GM18867 (cell line): ENCODE measurements at regions not wholly inside any gene's neighbourhood (a gene's known extent, or its start where the extent isn't known, plus 50 kb on each side); places are given as distances from the start of the nearest gene placed in this dataset.
A peak's percentile ranks its signal among the peaks of the same experiment; 100 is the strongest.

ENCODE experiments used
- ATAC-seq: cut with Tn5 transposase; IDR thresholded peaks from one replicate; pipeline ENCODE4 v1.9.1; 2021; ENCODE audit warnings: mild to moderate bottlenecking, moderate library complexity; ENCODE audit not compliant: unreplicated experiment

DNA sequence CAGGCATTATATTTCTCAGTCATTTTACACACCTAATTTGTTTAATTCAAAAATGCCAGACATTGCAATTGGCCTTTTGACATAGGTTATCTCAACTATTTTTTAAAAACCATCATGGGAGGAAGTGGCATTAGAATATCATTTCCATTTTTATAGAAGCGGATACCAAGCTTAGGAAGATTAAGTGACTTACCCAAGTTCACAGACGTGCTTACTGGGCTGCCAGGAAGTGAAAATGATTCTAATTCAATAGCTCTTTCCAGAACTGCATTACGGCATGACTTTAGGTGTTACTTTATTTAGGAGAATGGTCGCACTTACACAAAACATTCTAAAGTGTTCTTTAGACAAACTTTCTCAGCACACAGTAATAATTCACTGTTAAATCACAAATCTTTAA lies 231.9 kb downstream of the KLF12 start:
- no peak for ATAC-seq

DNA sequence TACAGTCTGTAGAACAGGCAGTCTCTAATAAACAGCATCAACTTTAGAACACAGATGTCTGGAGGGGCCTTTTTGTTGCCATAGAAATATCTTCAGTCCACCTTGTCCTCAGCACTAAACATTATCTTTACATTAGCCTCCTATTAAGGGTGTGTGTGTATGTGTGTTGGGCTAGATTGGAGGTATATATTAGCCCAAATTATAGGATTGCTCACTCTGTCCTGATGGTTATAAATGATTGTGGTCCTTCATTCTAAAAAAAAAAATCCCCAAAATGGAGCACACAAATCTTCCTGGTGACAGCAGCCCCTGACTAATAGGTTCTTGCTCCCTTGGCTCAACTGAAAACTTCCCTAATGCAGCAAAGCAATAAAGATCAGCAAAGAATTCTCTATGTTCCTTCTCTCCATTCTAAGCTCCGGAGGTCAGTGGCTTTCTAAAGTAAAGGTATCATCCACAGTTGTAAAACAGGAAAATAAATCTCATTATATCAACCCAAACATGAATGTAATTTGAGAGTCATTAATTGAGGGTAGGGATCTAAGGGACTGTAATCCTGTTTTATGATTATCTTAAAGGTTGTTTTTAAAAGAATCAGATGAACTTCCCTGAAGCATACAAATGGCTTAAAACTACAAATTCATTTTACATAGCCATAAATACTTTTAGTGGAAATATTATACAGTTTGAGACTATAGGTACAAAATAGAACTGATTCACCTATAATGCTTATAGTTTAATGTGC lies 232.7 kb downstream of the KLF12 start:
- ATAC-seq = no peak

- no peak for ATAC-seq
Observed at GRCh38 chr13:73900591-73900990, 233.6 kb downstream of the KLF12 start.

- no peak for ATAC-seq
Observed at GRCh38 chr13:73898899-73899298, 235.3 kb downstream of the KLF12 start.

GRCh38 chr13:73898276-73898675 lies 235.9 kb downstream of the KLF12 start:
- no peak for ATAC-seq

DNA sequence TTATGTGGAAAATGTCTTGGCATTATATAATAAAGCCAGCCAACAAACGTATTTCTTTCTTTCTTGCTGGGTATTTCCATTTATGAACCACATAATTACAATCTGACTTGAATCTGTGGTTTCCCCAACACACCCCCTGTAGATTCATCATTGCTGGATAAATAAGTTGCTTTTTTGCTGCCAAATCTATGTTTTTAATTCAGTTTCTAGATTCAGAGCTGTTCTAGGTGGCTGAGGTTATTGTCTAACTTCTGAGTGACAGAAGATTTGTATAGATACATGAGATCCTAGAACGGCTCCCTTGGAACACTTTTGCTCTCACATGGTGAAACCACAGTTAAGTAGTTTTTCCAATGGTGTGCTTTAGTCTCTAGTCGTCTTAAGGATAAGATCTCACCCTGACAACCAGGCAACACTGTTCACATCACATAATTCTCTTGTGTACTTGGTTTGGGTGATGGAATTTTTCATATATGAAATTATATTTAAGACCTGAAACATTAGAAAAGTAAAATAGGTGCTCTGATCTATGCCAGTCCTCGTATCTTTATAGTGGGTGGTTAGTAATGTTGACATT lies 239.1 kb downstream of the KLF12 start:
- no peak for ATAC-seq

DNA sequence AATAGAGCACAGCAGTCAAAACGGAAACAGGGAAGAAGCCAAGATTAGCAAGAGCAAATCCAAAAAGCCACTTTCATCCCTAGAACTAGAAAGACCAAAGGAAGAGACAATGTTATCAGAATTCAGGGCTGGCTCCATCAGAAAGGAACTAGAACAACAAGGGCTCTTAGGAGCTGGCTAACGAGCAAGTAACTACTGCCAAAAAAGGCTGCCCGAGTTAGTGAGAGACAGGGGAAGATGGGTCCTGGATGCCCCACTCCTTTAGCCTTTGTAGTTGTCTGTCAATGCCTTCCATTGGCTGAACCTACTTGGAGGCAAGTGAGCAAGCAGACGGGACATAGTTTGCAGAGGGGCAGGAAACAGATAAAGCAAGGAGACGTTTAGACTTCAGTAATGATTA lies 240.4 kb downstream of the KLF12 start:
- ATAC-seq = no peak

DNA sequence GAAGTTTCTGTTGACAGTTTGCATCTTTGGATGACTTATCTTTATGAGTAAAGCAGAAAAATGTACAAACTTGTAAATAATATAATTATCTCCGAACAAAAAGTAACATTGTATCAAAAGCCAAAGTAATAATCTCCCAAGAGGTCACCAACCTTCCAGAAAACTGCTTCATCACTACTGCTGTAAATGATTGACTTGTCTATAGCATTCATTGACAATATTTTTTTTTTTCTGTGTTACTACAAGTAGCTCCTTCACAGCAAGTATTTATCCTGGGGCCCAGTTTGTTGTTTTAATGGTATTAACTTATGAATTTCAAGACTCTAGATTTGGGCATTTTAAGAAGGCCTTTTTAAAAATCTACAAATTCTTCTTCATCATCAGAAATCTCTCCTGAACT lies 242.4 kb downstream of the KLF12 start:
- no peak for ATAC-seq

DNA sequence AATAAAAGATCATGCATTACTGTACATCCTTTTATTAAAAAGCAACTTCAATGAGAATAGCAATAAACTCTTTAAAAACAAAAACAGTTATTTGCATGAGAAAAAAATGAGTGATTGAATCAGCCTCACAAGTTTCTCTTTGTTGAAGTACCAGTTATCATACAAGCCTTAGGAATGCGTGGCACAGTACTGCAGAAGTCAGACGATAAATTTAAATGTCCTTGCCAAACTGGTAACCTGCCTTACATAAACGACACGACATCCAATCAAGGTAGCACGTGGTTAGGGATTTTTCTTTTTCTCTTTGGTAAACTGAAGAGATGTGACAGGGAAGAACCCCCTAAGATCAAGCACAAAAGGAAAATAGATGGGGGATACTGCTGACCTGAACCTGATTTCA lies 251.0 kb downstream of the KLF12 start:
- no peak for ATAC-seq

DNA sequence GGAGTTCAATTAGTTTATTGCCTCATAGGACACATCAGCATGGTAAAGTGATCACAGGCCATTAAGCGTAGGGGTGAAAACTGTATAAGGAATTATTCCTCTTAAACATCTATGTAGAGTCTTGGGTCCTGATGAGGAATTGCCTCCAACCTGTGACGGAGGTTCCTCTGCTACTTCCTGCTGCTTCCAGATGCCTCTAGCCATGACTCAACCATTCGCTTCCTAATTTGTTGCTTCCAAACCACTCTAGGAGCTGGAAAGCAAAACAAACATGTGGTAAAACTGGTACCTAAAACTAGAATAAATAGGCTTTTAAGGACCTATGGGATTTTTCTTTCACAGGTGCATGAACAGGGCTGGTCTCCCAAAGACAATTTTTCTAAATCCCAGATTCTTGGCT lies 253.8 kb downstream of the KLF12 start:
- no peak for ATAC-seq

DNA sequence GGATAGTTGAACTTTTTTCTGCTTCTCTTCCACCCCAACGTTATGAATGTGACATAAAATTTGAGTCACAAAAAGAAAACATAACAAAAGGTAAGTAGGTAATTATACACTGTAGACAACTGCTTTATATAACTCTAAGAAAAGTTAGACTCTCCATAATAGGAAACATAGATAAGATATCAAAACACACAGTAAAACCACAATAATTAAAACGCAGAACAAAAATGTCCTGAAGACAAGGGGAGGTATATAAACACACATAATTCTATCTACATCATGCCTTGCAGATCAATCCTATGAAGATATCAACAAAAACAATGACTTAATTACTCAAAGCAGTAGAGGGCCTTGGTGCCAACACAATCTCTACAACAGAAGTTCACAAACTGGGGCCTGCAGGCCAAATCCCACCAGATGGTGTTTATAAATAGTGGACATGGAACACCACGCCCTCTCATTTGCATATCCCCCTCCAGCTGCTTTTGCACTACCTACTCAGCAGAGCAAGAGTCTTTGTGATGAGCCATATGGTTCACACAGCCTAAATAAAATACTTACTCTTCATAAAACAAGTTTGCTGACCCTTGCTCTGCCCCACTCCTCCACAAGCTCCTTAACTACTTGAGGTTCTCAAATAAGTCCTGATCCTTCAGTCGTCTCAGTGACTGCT lies 254.7 kb downstream of the KLF12 start:
- no peak for ATAC-seq

- ATAC-seq = no peak
Observed at GRCh38 chr13:73877399-73877798, 256.8 kb downstream of the KLF12 start.

DNA sequence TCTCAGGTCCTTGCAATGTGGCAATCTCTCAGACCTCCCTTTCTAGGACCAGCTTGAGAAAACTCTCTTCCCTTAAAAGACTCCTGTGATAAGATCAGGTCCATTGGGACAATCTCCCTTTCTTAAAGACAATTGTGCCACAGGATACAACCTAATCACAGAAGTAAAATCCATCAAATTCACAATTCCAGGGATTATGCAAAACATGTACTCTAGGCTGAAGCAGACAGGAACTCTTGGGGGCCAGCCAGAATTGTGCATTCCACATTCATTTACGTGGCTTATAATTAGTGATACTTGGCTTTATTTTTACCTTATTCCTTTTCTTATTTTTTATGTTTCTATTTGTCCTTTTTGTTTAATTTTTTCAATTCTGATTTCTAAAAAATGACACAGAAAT lies 257.9 kb downstream of the KLF12 start:
- ATAC-seq = no peak

DNA sequence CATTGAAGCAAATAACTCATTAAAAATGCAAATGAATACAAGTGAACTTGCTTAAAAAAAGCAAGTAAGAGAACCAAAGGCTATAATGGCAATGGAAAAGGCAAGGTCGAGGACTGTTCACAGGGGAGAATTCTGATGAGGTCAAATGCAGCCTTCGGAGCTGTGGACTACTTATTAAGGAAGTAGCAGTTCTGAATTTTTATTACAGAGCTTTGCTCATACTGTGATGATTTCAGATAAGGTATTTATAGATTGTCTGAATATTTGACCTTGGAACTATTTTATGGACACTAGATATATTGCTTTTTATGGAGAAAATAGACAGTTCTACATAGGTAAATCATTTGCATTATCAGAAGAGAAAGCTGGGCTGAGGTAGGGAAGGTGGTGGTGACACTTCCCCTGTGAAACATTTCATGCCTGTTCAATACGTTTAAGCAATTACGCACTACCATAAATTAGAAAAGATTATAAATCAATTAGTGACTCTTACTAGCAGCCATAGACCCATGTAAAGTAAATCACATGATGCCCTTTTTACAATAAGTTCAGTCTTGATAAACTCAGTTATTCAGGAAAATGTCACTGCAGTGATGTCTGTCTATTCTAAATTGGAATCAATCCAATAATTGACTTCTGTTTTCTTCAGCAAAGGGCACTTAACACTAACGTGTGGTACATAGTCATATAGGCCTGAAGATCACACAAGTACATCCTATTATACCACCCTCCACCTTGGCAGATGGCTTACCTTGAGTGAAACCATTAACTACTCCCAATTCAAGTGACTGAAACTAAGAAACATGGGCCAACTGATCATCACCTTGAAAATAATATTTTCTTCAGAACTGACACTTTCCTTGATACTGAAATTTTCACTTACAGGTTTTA lies 260.0 kb downstream of the KLF12 start:
- ATAC-seq = peak; percentile 44

DNA sequence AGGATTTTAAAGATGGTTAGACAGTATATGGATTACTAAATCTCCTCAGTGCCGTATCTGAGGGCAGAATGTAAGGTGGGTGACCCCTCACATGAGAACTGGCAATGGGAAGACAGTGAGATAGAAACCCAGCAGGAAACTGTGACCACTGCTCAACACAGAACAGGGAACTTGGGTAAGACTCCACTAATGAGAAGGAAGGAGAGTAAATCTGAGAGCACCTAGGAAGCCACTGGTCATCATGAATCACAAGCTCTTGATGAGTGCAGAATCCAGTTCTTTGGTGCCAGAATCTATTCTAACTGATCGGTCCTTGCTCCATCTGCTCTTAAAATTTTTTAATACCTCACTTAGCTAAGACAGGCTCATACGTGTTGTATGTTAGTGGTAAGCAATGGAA lies 261.8 kb downstream of the KLF12 start:
- no peak for ATAC-seq

GRCh38 chr13:73870970-73871935 lies 263.0 kb downstream of the KLF12 start:
- no peak for ATAC-seq

DNA sequence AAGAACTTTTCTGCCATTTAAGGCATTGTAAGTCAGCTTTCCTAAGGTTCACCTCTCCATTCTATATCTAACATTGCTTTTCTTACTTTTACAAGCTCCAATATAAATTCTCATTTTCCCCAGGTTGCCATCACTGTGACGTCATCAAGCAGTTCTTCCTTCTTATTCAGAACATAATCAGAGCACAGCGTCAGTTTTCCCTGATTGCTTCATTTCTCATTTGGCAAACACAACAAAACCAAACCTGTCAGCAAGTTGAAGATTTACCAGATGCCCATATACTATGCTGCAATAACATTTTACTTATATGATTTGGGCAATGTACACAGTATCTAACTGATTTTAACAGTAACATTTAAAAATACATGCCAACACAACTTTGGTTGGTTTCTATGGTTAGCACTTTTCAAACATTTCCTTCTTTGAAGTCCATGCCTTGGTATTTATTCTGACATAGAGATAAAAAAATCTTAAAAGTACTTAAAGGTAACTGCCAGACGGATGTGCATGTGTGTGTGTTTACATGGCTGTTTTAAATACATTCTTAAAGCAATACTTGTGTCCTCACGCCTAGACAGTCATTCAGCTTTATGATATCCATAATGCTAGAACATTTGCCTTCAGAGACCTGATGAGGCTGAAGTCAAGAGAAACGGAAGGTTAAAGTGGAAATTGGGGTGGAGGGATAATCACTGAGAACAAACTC lies 264.0 kb downstream of the KLF12 start:
- ATAC-seq = no peak

- ATAC-seq = no peak
Observed at GRCh38 chr13:73865027-73865426, 269.2 kb downstream of the KLF12 start.

DNA sequence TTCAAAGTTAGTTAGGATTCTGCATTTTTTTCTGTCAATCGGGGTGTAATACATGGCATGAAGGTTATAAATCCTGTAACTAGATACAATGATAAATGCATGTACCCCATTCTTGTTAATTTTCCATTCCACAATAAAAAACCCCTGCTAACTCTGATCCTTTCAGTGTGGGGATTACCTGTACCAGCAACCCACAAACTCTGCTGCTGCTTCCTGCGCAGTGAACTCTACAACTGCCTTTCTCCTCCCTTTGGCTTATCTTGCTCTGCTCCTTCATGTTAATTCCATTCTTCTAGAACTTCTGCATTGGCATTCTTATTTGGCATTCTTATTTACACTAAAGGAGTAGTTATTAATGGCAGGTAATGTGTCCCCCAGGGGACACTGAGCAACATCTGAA lies 273.1 kb downstream of the KLF12 start:
- ATAC-seq = no peak

DNA sequence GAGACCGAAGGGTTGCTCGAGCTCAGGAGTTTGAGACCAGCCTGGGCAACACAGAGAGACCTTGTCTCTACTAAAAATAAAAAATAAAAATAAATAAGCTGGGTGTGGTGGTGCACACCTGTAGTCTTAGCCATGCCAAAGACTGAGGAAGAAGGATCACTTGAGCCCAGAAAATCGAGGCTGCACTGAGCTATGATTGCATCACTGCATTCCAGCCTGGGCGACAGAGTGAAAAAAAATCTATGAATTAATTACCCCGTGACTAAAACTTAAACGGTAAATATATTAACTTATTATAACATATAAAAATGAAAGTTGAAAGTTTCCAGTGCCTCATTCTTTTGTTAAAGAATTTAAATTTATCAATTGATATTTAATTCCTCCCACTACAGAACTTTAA lies 273.7 kb downstream of the KLF12 start:
- no peak for ATAC-seq
